Naive thymus-derived CD4-positive, alpha-beta T cell (primary cell): ENCODE measurements at regions not wholly inside any gene's neighbourhood (a gene's known extent, or its start where the extent isn't known, plus 50 kb on each side); places are given as distances from the start of the nearest gene placed in this dataset.

Source experiments
- ATAC-seq: fragments of 150-1000 bp; cut with Tn5 transposase; 2 replicates; pipeline ENCODE4 v1.10.0; 2021; ENCODE audit warnings: mild to moderate bottlenecking, moderate library complexity
- CTCF ChIA-PET: fragments of 350-600 bp; sonication (Branson Sonifier 250); formaldehyde crosslinking; loops from one replicate; lab custom pipeline; 2021; ENCODE audit warnings: antibody characterized with exemption; lab: Charles Lee
- POLR2A ChIA-PET: fragments of 350-600 bp; sonication (Branson Sonifier 250); formaldehyde crosslinking; loops from one replicate; lab custom pipeline; 2021; ENCODE audit warnings: antibody characterized with exemption, inconsistent platforms; lab: Charles Lee
- DNase-seq, 9 donors: peaks; one replicate each; pipeline versions ENCODE4 v3.0.0 to v3.0.0-alpha.2; 2020 to 2022; ENCODE audit warnings: mixed read lengths in 1 of 9
- H3K27ac ChIP-seq: one replicate; pipeline ENCODE4 v1.7.0; 2013; ENCODE audit warnings: mild to moderate bottlenecking, low read depth, low read length, moderate library complexity
- H3K27me3 ChIP-seq, 2 donors: one replicate each; pipeline ENCODE4 v1.7.0; 2013; ENCODE audit warnings: low read length in 2 of 2, mild to moderate bottlenecking in 2 of 2, moderate library complexity in 2 of 2; ENCODE audit not compliant: control insufficient read depth in 2 of 2, insufficient read depth in 2 of 2
- H3K36me3 ChIP-seq, 3 experiments: 1 replicate in 2 of 3; 2 replicates in 1 of 3; pipeline ENCODE4 v1.7.0; 2013; ENCODE audit warnings: low read length in 3 of 3, mild to moderate bottlenecking in 3 of 3, moderate library complexity in 1 of 3; ENCODE audit not compliant: insufficient read depth in 3 of 3, control insufficient read depth in 2 of 3
- H3K4me1 ChIP-seq, 2 donors: one replicate each; pipeline ENCODE4 v1.7.0; 2013; ENCODE audit warnings: low read length in 2 of 2, mild to moderate bottlenecking in 2 of 2, moderate library complexity in 1 of 2; ENCODE audit not compliant: control insufficient read depth in 2 of 2, insufficient read depth in 2 of 2
- H3K4me3 ChIP-seq: 2 replicates; pipeline ENCODE4 v1.7.0; 2013; ENCODE audit warnings: mild to moderate bottlenecking, low read length
- H3K9me3 ChIP-seq, 3 experiments: 1 replicate in 2 of 3; 2 replicates in 1 of 3; pipeline ENCODE4 v1.7.0; 2013; ENCODE audit warnings: low read length in 3 of 3; ENCODE audit not compliant: control insufficient read depth in 2 of 3
- H3K27ac Mint-ChIP-seq, 9 donors: one replicate each; pipeline ENCODE4 v1.8.0; 2020 to 2022; ENCODE audit warnings: mixed read lengths in 9 of 9, mild to moderate bottlenecking in 8 of 9, moderate library complexity in 5 of 9, inconsistent platforms in 2 of 9
- H3K27me3 Mint-ChIP-seq, 5 donors: one replicate each; pipeline ENCODE4 v1.8.0; 2021 to 2022; ENCODE audit warnings: mixed read lengths in 5 of 5, mild to moderate bottlenecking in 1 of 5
- H3K36me3 Mint-ChIP-seq, 5 donors: one replicate each; pipeline ENCODE4 v1.8.0; 2020 to 2022; ENCODE audit warnings: mixed read lengths in 5 of 5, mild to moderate bottlenecking in 3 of 5, inconsistent platforms in 1 of 5
- H3K4me1 Mint-ChIP-seq, 7 donors: one replicate each; pipeline ENCODE4 v1.8.0; 2020 to 2022; ENCODE audit warnings: mixed read lengths in 7 of 7, mild to moderate bottlenecking in 3 of 7, inconsistent platforms in 1 of 7
- H3K4me3 Mint-ChIP-seq, 10 donors: one replicate each; pipeline ENCODE4 v1.8.0; 2020 to 2022; ENCODE audit warnings: mild to moderate bottlenecking in 10 of 10, mixed read lengths in 10 of 10, moderate library complexity in 6 of 10, inconsistent platforms in 2 of 10
- H3K9me3 Mint-ChIP-seq, 11 donors: one replicate each; pipeline ENCODE4 v1.8.0; 2020 to 2022; ENCODE audit warnings: mixed read lengths in 11 of 11, mild to moderate bottlenecking in 4 of 11, inconsistent platforms in 1 of 11, moderate library complexity in 1 of 11
- intact Hi-C, 2 donors: fragments of 100-400 bp; cut with micrococcal nuclease; formaldehyde crosslinking; loops; one replicate each; pipeline ENCODE4 v1.15.1; 2023

GRCh38 chr22:49555526-49555925, 272.1 kb downstream of the BRD1 start:
- intact Hi-C loops: no loop called here
- no peak for ATAC-seq
- ChIA-PET POLR2A (no interaction called here), CTCF (no interaction called here)
- Mint-ChIP-seq H3K36me3 (peaks cover 7 to 36% (median 27%) of the 10 kb centered on the region in 5 donors), H3K27me3 (no peaks in the 10 kb centered on the region), H3K9me3 (peaks cover 2 to 45% (median 14%) of the 10 kb centered on the region in 11 donors), H3K27ac (no peak overlapping the region), H3K4me1 (peaks cover 0 to 2% (median 0%) of the 10 kb centered on the region in 7 donors), H3K4me3 (no peak overlapping the region)
- H3K36me3 ChIP-seq: no peaks in the 10 kb centered on the region
- no peak overlapping the region for H3K27ac ChIP-seq
- DNase-seq: no peak
- H3K9me3 ChIP-seq: peaks cover 0 to 14% (median 0%) of the 10 kb centered on the region in 3 experiments
- no peak overlapping the region for H3K4me3 ChIP-seq
- no peaks in the 10 kb centered on the region for H3K4me1 ChIP-seq
- H3K27me3 ChIP-seq: no peaks in the 10 kb centered on the region

GRCh38 chr22:49554741-49555140, 272.9 kb downstream of the BRD1 start:
- no peak for DNase-seq
- ATAC-seq: no peak
- CTCF ChIA-PET: no interaction called here
- POLR2A ChIA-PET: no interaction called here
- Mint-ChIP-seq H3K4me3 (no peak overlapping the region), H3K27ac (no peak overlapping the region), H3K36me3 (peaks cover 10 to 33% (median 26%) of the 10 kb centered on the region in 5 donors), H3K4me1 (peaks cover 0 to 6% (median 0%) of the 10 kb centered on the region in 7 donors), H3K27me3 (no peaks in the 10 kb centered on the region), H3K9me3 (peaks cover 2 to 41% (median 11%) of the 10 kb centered on the region in 11 donors)
- no peak overlapping the region for H3K4me3 ChIP-seq
- intact Hi-C loops: no loop called here
- no peaks in the 10 kb centered on the region for H3K36me3 ChIP-seq
- peaks cover 0 to 14% (median 0%) of the 10 kb centered on the region in 3 experiments for H3K9me3 ChIP-seq
- no peaks in the 10 kb centered on the region for H3K27me3 ChIP-seq
- H3K4me1 ChIP-seq: no peaks in the 10 kb centered on the region
- H3K27ac ChIP-seq: no peak overlapping the region

GRCh38 chr22:49554296-49554625, 273.4 kb downstream of the BRD1 start:
- Histone ChIP-seq H3K4me1 (no peaks in the 10 kb centered on the region), H3K27ac (no peak overlapping the region), H3K4me3 (no peak overlapping the region), H3K9me3 (peaks cover 0 to 14% (median 0%) of the 10 kb centered on the region in 3 experiments), H3K27me3 (no peaks in the 10 kb centered on the region), H3K36me3 (no peaks in the 10 kb centered on the region)
- H3K27me3 Mint-ChIP-seq: no peaks in the 10 kb centered on the region
- peaks cover 10 to 30% (median 26%) of the 10 kb centered on the region in 5 donors for H3K36me3 Mint-ChIP-seq
- DNase-seq (no peak), ATAC-seq (no peak)
- intact Hi-C loops: no loop called here
- no peak overlapping the region for H3K4me3 Mint-ChIP-seq
- H3K27ac Mint-ChIP-seq: no peak overlapping the region
- peaks cover 2 to 37% (median 10%) of the 10 kb centered on the region in 11 donors for H3K9me3 Mint-ChIP-seq
- POLR2A ChIA-PET: no interaction called here
- CTCF ChIA-PET: no interaction called here
- H3K4me1 Mint-ChIP-seq: peaks cover 0 to 6% (median 0%) of the 10 kb centered on the region in 7 donors

GRCh38 chr22:49553518-49554295, 274.0 kb downstream of the BRD1 start:
- ATAC-seq (no peak), DNase-seq (no peak)
- peaks cover 2 to 31% (median 9%) of the 10 kb centered on the region in 11 donors for H3K9me3 Mint-ChIP-seq
- no peak overlapping the region for H3K4me3 Mint-ChIP-seq
- Histone ChIP-seq H3K27ac (no peak overlapping the region), H3K27me3 (no peaks in the 10 kb centered on the region), H3K36me3 (no peaks in the 10 kb centered on the region), H3K4me1 (no peaks in the 10 kb centered on the region), H3K4me3 (no peak overlapping the region), H3K9me3 (peaks cover 0 to 14% (median 0%) of the 10 kb centered on the region in 3 experiments)
- intact Hi-C loops: no loop called here
- H3K36me3 Mint-ChIP-seq: peaks cover 10 to 26% (median 22%) of the 10 kb centered on the region in 5 donors
- ChIA-PET POLR2A (no interaction called here), CTCF (no interaction called here)
- H3K27me3 Mint-ChIP-seq: no peaks in the 10 kb centered on the region
- peaks cover 0 to 6% (median 0%) of the 10 kb centered on the region in 7 donors for H3K4me1 Mint-ChIP-seq
- H3K27ac Mint-ChIP-seq: no peak overlapping the region

GRCh38 chr22:49553076-49553475, 274.6 kb downstream of the BRD1 start:
- Histone ChIP-seq H3K27me3 (no peaks in the 10 kb centered on the region), H3K4me1 (no peaks in the 10 kb centered on the region), H3K9me3 (peaks cover 0 to 14% (median 0%) of the 10 kb centered on the region in 3 experiments), H3K4me3 (no peak overlapping the region), H3K36me3 (no peaks in the 10 kb centered on the region), H3K27ac (no peak overlapping the region)
- Mint-ChIP-seq H3K4me1 (peaks cover 0 to 6% (median 0%) of the 10 kb centered on the region in 7 donors), H3K9me3 (peaks cover 2 to 25% (median 9%) of the 10 kb centered on the region in 11 donors), H3K27me3 (no peaks in the 10 kb centered on the region), H3K27ac (no peak overlapping the region), H3K4me3 (no peak overlapping the region), H3K36me3 (peaks cover 10 to 20% (median 16%) of the 10 kb centered on the region in 5 donors)
- CTCF ChIA-PET: no interaction called here
- POLR2A ChIA-PET: no interaction called here
- no peak for DNase-seq
- ATAC-seq: no peak
- intact Hi-C loops: no loop called here

GRCh38 chr22:49551897-49552614, 275.6 kb downstream of the BRD1 start:
- Mint-ChIP-seq H3K27ac (no peak overlapping the region), H3K27me3 (no peaks in the 10 kb centered on the region), H3K9me3 (peaks cover 2 to 19% (median 7%) of the 10 kb centered on the region in 11 donors), H3K36me3 (peaks cover 10 to 17% (median 12%) of the 10 kb centered on the region in 5 donors), H3K4me1 (peaks cover 0 to 6% (median 0%) of the 10 kb centered on the region in 7 donors), H3K4me3 (no peak overlapping the region)
- no peak for ATAC-seq
- H3K9me3 ChIP-seq: peaks cover 0 to 14% (median 0%) of the 10 kb centered on the region in 3 experiments
- H3K27ac ChIP-seq: no peak overlapping the region
- CTCF ChIA-PET: no interaction called here
- H3K27me3 ChIP-seq: no peaks in the 10 kb centered on the region
- no peaks in the 10 kb centered on the region for H3K36me3 ChIP-seq
- no peak overlapping the region for H3K4me3 ChIP-seq
- intact Hi-C loops: no loop called here
- no peaks in the 10 kb centered on the region for H3K4me1 ChIP-seq
- POLR2A ChIA-PET: no interaction called here
- DNase-seq: no peak
